NCI-H345 (cell line): ENCODE measurements at regions not wholly inside any gene's neighbourhood (a gene's known extent, or its start where the extent isn't known, plus 50 kb on each side); places are given as distances from the start of the nearest gene placed in this dataset.
"Not testable (repeated sequence)": the region's sequence is repeated elsewhere in the genome, so short reads cannot be mapped to it uniquely, and the experiment has no call there.

Experiments
- DNase-seq: peaks from one replicate; lab custom pipeline; 2025; lab: John Stamatoyannopoulos, UW

DNA sequence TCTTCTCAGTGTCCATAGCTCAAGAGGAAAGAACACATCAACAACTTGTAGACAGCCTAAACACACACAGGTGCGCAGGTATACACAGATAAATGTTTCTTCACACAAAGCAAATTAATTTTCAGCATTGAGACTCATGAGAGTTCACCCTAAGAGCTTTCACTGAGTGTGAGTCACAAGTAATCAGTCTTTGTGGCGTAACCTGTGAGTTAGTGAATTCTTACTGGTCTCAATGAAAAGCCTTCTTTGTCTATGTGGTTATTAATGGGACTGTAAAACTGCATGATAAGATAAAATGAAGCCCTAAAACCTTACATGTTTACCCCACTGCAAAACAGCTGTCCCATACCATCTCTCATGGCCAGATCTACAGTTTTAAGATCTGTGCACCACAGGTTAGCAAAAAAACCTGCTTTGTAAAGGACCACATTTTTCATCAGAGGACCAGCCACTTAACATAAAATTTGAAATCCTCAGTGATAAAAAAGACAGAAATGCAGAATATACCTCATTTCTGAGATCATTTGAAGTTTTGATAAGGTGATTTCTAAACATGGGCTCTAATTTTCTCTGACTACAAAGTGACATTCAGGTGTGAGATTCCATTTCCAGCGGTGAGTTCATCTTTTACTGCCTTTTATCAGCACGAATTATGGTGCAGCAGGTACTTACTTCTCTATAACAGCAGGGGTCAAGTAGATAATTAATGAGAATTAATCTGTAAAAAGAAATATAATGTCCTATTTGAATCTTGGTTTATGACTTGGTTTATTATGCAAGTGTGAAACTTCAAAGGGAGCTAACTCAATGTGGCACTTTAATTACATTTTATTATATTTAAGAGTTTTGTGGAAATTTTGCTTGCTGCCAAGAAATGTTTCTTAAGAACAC, 335.7 kb upstream of the PIK3R1 start:
- no peak for DNase-seq

DNA sequence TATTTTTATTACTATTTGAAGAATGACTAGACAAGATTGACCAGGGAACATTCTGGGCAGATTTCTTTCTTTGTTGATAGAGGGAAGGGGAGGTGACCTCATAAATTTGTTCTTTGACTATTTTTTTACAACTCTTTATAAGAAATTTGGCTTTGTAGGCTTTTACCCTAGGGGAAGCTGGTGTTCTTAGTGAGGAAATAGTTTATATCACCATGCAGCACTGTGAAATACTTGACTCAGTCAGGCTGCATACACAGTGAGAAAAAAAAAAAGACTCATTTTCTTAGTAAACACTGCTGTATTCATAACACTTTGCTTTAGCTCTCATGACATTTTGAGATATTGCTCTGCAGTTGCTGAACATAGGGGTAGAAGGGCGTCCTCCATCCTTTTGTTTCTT, 336.6 kb upstream of the PIK3R1 start:
- DNase-seq = no peak

DNA sequence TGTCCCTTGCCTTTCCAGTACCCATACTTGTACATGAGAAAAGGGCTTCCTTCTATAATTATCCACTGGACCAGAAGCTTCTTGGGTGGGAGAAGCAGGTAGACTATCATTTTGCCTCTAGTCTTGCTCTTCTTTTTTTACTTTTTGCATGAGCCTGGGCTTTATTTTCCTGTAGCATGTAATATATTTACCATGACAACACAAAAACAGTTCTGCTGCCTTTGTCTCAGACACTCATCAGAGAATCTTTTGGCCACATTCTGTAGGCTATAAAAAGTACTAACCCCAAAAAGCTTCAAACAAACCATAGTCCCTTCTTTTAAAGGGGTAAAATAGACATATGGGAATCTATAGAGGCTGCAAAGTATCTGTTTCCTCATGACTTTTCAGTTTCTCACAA, 339.2 kb upstream of the PIK3R1 start:
- DNase-seq = no peak

DNA sequence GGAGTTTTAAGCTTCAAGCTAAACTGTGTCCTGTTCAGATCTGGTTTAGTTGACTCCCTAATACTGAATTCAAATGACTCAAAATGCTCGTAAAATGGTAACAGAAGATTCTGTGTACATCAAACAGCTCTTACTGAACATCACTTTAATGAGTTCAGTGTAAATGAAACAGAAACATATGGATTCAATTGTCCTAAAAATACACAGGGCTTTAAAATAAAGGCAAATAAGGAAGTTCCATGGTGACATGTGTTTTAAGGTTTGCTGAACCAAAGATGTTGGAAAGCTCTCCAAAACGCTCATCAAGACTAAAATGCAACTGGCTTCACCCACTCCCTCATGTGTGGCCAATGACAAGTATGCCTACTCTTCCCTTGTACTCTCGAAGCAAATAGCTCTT, 340.0 kb upstream of the PIK3R1 start:
- no peak for DNase-seq

DNA sequence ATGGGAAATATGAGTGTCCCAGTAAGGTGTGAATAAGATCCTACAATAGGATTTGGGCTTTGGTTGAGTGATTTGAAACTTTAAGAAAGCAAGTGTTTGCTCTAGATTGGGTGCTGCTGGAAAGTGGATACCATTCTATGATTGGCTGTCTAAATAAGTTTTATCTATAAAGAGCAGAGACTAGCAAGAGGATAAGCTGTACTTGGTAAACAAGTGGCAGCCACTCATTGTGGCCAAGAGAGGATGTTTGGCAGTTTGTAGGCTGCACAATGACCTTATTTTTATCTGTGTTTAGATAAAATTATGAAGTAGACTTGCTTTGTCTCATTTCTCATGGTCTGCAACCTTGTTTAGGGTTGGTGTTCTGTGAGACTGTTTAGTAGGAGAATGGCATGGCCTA, 341.6 kb upstream of the PIK3R1 start:
- DNase-seq = no peak

DNA sequence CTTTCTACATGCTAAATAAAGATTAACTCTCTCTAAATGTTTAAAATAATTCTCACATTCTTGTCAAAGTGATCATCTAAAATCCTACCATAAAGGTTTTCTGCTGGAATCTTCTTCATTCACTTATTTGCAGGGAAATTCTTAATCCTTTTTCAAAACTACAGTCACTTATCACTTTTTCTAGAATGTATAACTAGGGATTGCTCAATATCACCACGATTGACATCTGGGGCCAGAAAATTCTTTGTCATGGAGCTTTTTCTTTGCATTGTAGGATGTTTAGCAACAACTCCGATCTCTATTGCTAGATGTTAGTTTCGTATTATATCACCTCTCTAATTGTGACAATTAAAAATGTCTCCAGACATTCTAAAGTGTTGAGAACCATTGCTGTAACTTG, 344.9 kb upstream of the PIK3R1 start:
- no peak for DNase-seq

DNA sequence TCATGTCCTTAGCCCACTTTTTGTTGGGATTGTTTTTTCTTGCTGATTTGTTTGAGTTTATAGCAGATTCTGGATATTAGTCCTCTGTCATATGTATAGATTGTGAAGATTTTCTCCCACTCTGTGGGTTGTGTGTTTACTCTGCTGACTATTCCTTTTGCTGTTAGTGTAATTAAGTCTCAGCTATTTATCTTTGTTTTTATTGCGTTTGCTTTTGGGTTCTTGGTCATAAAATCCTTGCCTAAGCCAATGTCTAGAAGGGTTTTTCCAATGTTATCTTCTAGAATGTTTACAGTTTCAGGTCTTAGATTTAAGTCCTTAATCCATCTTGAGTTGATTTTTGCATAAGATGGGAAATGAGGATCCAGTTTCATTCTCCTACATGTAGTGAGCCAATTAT, 351.2 kb upstream of the PIK3R1 start:
- DNase-seq = not testable (repeated sequence)

DNA sequence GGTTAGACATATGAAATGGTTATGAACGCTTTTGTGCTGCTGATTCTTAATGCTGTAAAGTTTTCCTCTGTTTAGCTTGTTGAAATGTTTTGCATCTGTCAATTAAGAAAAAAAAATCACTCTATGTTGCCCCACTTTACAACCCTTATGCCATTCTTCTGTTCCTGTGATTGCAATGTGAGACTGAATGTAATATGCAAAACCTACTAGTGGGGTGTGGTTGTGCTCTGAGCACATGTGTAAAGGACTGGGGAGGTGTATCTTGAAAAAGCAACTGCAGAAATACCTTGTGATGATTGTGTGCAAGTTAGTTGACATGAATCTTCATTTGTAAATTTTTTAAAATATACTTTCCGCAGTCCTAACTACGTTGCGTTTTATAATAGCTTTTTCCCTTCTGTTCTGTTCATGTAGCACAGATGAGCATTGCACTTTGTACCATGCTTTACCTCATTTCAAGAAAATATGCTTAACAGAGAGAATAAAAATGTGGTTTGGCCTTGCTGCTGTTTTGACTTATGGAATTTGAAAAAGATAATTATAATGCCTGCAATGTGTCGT, 357.0 kb upstream of the PIK3R1 start:
- no peak for DNase-seq

DNA sequence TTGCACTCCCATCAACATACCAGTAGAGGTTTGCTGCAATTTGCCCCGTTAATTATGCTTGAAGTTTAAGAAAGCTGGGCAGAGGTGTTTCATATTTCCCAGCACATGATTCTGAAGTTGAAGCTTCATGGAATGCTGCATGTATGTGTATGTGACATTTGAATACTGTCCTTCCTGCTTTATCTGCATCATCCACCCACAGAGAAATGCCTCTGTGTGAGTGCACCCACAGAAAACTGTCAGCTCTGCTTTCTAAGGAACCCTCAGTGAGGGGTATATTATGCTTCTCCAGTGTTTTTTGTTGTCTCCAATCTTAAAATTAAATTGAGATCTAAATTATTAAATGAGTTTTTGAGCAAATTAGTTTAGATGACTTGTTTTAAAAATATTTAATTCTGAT, 358.1 kb upstream of the PIK3R1 start:
- no peak for DNase-seq

DNA sequence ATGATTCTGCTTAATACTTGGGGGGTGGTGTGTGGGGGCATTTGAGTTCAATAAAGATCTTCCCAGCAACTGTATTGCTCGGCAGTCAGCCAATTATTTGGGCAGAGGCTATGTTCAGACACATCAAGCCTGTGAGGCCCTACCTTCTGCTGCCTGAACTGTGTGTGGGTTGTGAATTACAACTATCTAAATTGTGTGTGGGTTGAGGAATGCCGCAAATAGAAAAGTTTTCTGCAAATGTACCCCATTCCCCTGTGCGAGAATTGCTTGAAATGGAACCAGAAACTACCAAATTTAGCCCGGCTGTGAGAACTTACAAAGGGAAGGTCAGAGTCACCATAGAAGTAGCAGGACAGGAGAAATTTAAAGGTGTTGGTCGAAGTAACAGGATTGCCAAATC, 360.0 kb upstream of the PIK3R1 start:
- no peak for DNase-seq

DNA sequence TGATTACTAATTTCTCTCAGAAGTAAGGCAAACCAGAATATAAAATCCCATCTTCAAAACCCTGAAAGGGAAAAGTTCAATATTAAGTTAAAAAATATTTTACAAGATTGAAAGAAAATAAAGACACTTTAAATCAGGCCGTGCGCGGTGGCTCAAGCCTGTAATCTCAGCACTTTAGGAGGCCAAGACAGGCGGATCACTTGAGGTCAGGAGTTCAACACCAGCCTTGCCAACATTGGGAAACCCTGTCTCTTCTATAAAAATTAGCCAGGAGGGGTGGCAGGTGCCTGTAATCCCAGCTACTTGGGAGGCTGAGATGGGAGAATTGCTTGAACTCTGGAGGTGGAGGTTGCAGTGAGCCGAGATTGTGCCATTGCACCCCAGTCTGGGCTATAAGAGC, 364.6 kb upstream of the PIK3R1 start:
- not testable (repeated sequence) for DNase-seq

DNA sequence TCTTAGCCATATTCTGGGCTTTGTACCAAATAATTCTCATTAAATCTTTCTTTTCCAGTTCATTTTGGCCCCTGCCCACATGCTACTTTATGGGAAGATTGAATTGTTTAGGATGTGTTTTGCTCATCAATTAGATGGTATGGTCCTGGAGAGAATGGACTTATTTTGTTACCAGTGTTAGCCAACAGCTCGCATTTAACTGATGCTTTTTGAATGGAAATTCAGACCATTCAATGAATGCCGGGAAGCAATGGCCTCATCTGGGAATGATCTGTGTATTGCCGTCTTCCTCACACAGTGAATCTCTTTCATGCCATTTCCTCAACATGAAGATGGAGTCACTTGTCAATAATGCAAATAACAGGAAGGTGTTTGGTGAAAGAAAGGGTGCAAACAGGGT, 370.6 kb upstream of the PIK3R1 start:
- DNase-seq = no peak

DNA sequence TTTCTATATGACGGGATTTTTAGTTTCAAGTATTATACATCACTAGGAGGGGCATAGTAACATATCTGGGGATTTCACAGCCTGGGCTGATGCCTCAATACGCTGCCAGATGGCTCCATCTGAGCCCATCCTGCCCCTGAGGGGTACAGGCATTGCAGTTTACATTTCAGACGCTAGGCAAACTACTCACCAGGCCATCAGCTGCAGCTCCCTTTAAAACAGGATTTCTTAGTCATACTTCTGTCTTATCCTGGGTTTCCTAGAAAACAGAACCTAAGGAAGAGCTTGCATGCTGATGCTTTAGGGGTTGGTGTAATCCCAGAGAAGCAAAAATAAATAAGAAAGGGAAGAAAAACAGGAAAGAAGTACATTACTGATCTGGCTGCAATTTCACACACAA, 372.8 kb upstream of the PIK3R1 start:
- DNase-seq = no peak

DNA sequence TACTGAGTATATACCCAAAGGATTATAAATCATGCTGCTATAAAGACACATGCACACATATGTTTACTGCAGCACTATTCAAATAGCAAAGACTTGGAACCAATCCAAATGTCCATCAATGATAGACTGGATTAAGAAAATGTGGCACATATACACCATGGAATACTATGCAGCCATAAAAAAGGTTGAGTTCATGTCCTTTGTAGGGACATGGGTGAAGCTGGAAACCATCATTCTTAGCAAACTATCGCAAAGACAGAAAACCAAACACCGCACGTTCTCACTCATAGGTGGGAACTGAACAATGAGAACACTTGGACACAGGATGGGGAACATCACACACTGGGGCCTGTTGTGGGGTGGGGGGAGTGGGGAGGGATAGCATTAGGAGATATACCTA, 378.3 kb upstream of the PIK3R1 start:
- DNase-seq = not testable (repeated sequence)

DNA sequence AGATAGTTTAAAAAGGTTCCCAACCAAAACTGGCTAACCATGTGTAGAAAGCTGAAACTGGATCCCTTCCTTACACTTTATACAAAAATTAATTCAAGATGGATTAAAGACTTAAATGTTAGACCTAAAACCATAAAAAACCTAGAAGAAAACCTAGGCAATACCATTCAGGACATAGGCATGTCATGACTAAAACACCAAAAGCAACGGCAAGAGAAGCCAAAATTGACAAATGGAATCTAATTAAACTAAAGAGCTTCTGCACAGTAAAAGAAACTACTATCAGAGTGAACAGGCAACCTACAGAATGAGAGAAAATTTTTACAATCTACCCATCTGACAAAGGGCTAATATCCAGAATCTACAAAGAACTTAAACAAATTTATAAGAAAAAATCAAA, 379.1 kb upstream of the PIK3R1 start:
- not testable (repeated sequence) for DNase-seq

DNA sequence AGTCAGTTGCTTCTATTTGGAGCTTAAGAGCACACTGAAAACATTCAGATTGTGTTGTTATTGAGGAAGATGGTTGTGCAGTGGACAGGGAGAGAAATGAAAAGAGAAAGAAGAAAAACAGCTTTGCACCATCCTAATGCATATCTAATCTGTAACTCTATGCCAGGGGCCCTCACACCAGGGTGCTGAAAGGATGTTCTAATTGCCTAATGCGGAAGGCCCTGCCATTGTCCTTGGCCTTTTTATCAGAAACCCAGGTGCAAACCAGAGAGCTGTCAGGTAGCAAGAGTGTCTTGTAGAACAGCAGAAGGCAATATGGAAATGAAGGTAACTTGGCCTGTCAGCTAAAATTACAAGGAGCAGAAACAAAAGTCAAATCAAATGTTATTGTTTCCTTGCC, 384.5 kb upstream of the PIK3R1 start:
- DNase-seq = peak; percentile 32

DNA sequence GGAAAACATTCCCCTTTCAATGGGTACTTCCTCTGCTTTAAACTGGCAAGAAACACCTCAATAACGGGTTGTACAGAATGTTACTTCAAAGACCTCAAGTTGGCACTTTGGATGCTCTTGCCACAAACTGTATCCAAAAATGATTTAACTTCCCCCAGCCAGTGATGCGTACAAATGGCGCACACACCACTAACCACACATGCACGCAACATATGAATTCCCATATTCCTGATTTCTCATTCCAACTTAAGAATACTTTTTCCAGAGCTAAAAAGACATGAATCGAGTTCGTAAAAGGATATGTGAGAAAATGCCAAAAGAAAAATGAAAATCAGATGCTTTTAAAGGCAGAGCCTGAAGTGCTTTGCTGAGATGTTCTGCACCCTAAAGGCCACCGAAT, 388.0 kb upstream of the PIK3R1 start:
- no peak for DNase-seq

DNA sequence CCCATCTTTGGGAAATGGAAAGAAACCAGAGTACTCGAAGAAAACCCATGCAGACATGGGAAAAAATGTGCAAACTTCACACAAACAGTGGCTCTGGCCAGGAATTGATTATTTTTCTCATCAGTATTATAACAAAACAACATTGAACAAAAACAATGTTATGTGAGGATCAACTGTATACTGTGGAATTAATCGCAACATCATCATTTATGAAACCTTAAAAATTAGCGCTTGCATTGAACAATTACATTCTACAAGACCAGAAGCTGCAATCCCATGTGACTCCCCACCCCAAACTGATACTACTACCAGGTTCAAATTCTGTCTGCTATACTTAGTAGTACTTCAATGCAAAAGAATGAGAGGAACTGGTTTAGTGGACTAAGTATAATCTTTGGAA, 390.7 kb upstream of the PIK3R1 start:
- no peak for DNase-seq

DNA sequence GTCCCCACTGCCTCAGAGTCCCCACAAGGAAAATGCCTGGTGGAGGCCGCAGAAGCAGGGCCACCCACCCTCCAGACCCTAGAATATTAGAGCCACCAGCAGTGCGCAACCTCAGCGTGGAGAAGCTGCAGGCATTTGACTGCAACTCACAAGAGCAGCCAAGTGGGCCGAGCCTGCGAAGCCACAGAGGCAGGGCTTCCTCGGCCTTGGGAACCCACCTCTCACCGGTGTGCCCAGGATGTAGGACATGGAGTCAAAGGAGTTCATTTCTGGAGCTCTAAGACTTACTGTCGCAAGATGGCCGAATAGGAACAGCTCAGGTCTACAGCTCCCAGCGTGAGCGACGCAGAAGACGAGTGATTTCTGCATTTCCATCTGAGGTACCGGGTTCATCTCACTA, 397.9 kb upstream of the PIK3R1 start:
- DNase-seq = no peak

DNA sequence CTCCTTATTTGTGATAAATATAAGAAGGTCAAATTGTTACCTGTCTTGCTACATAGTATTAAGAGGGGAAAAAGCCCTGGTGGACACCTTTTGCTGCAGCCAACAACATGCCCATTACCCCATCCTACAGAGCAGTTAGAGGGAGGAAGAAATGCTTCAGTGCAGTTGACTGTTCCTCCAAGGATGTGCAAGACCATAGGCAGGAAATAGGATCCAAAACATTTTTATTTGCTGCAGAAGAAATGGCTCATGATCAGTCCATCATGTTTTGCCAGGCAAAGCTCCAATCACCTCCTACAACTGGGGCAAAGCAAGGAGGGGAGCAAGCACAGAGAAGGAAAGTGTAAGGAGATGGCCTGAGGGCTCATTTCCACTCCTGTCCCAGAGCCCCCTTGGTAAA, 399.1 kb upstream of the PIK3R1 start:
- DNase-seq = no peak

DNA sequence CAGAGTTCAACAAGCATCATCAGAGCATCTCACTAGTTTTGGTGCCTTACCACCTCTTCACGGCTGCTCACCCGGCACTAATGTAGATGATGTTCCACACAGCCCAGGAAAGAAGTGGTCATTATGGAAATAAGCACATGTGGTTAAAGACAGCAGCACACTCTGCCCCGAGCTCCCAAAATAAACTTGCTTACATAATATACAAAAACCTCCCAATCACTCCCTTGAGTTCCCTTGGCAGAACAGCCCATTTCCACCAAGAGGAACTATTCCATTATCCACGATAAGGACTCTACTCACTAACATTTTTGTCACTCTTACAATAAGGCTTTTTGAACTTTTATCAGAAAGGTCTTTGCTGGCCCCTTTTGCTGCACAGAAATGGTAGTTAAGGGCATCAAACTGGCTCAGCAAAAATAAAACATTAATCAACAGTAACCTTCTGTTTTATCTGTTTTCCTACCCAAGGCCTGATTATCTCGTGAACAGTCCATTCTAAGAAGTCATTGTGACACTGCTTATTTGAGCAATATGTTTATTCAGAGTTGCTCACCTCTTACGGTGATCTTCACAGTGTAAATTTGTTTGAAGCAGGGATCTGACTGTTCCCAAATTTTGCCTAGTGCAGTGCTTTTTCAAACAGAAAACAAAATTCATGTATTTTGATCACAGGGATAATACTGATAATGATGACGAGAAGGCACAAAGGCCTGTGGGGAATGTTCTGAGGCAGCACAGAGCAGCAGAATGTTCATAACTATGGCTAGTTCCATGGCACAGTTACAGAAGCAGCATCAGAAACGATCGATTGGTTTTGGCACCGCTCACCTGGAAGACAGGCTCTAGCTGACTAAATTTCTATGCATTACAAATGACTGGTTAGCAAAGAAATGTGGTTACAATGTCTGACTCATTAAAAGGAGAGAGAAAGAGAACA, 399.8 kb upstream of the PIK3R1 start:
- DNase-seq = no peak

DNA sequence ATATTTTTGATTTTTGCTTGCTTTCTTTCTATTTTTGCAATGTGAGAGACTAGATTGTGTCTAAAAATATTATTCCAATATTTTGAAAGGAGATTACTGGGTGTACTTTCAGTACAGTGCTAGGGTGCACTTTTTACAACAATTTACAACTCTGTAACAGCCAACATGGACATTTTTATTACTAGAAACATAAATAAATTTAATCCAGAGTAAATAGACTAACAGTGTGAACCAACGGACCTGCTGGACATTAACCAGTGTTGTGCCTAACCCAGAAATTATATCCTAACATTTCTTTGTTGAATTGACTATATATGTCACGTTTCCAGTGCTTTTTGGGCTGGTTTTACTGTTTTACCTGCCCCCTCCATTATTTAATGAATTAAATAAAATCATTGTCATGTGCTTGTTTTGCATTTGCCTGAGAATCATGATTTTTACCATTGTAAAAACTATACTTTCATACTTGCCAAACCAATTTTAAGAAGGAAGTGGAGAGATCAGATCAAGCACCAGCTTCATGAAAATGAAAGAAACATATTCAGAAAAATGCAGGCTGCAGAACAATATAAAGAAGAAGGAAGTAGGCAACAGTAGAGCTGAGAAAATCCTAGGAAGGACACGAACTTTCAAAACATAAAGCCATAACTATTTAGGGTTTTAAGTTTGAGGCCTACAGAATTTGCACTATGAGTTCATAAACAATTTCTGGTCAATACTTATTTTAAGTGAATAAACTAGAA, 400.8 kb upstream of the PIK3R1 start:
- no peak for DNase-seq
